Stimulated activated CD8-positive, alpha-beta memory T cell treated with anti-CD3 and anti-CD28 coated beads, Interleukin-4, amount 100 ng/mL, for 24 hours (primary cell): ENCODE measurements at regions not wholly inside any gene's neighbourhood (a gene's known extent, or its start where the extent isn't known, plus 50 kb on each side); places are given as distances from the start of the nearest gene placed in this dataset.

Experiments
- DNase-seq: peaks from one replicate; pipeline ENCODE4 v3.0.0-alpha.2; 2020; ENCODE audit warnings: low read depth

DNA sequence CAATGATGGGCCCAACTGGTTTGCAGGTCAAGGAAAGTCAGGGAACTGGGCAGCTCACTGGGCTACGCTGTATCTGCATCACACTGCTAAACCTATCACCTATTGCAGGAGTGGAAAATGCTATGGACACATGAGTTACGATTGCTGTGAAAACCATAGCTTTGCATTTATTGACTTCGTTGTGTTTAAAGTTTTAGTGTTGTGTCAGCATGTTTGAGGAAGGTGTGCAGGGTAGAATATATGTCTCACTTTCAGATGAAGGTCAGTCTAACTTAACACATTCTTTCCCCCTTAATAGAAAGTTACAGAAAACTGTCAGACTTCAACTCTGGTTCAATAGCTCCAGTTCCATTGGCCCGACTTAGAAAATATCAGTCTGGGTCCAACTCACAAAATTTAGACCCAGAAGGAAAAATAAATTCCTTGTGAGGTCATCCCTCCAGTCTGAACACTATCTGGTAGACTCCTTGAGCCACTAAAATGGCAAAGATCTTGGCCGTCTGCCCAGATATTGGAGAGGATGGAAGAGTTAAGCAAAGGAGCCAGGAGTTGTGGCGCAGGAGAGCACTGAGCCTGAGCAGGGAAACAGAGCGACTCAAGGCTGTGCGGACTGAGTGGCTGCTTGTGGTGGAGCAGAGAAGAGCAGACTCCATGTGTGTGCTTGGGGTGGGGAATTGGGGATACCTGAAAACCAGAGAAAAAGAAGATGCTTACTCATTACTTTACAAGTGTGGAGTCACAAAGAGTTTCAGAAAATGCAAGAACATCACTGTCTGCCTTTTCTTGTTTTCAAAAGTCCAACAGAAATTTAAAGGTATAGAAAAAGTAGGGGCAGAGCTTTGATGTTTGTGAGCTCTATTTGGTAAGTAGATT lies 518.5 kb downstream of the FGF9 start:
- DNase-seq: no peak

DNA sequence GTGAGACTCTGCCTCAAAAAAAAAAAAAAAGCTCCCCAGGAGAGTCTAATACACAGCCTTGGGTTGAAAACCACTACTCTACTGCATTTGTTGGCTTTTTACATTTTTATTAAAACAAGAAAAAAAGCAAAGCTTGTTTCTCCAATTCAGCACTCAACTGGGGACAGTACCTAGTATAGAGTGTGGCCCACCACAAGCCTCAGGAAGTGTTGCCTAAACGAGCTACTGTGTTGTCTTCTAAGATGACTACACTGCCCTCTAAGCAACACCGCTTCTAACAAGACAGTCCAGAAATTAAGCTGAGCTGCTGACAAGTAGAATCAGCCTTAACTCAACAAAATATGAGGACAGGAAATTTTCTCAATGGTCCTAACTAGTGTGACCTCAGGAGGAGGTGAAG lies 522.2 kb downstream of the FGF9 start:
- no peak for DNase-seq

DNA sequence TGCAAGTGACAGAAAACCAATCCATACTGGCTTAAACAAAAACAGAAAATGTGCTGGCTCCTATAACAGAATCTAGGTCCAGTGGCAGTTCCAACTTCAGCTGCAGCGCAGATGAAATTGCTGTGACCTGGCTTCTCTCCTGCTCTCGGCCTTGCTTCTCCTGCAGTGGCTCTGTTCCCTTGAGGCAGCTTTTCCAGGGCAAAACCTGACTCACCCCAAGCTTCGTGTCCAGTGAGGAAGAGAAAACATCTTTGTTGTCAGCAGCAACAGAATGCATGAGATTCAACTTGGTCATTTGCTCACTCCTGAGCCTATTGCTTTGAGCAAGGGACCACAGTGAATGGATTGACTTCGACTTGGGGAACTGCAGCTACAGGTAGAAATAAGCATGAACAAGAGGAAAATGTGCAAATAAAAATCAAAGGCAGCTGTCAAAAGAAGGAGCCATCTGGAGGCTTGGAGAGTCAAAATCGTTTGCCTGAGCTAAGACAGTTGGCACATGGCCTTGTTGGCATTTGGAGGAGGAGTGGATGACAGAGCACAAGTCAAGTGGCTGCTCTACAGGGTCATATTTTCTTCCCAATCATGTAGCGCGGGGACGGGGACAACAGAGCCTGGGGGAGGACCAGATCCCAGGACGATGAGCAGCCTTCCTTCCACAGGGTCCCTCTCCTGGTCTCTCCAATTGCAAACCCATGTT lies 523.4 kb downstream of the FGF9 start:
- DNase-seq: no peak

DNA sequence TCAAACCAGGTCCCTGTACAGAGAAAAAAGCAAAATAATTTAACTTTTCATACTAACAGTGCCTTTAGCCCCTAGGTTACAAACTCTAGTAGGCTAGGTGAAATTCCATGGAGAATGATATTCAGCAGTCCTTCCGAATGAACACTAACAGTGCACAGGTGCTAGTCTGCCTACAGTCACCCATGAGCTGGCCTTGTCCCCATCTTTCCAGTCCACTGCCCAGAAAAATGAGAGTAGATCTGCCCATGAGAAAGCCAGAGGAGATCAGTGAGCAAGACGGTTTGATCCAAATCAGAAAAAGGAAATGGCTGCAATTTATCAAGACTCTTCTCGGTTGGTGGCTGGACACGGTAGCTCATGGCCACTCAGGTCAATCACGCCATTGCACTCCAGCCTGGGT lies 524.9 kb downstream of the FGF9 start:
- DNase-seq: no peak

GRCh38 chr13:22196777-22197176 lies 525.9 kb downstream of the FGF9 start:
- no peak for DNase-seq

GRCh38 chr13:22198001-22198400 lies 527.1 kb downstream of the FGF9 start:
- DNase-seq: no peak

DNA sequence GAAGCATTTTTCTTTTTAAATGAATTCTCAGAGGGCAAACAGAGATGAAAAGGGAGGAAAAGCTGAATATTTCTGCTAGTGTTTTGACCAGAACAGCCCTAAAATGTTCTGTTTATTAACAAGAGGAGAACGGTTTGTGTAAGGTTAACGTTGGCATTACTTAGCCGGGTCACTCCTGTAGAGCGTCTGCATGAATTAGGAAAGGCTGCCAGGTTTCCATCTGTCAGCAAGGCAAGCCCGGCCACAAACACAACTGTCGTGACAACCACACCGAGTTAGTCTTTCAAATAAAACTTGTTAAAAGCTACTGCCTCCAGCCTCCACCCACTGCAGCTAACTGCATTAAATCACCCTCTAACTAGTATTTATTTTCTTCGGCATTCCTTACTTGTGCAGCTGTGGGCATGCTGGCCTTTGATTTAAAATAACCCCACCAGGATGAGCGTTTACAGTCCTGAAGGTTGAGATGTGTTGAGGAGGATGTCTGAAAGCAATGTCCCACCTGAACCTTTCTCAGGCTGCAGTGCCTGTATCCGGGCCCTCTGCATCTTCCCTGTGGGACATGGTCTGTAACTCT lies 527.9 kb downstream of the FGF9 start:
- DNase-seq: no peak

DNA sequence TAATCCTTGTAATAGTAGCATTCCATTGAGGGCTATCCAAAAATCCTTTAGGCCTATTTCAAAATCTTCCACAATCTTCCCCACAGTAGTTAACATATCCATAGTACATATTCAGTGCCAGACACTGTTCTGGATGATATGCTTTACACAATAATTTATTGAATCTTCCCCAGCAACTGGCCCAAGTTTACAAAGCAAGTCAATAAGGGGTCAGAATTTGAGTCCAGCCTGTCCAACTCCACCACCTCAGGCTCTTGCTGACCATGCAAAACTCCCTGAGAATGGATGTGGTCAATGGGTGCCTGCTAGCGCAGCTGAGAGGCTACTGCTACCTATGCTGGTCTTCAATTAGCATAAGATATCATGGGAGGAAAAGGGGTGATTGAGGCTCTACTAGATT lies 529.6 kb downstream of the FGF9 start:
- no peak for DNase-seq

GRCh38 chr13:22201375-22201925 lies 530.6 kb downstream of the FGF9 start:
- DNase-seq: no peak

DNA sequence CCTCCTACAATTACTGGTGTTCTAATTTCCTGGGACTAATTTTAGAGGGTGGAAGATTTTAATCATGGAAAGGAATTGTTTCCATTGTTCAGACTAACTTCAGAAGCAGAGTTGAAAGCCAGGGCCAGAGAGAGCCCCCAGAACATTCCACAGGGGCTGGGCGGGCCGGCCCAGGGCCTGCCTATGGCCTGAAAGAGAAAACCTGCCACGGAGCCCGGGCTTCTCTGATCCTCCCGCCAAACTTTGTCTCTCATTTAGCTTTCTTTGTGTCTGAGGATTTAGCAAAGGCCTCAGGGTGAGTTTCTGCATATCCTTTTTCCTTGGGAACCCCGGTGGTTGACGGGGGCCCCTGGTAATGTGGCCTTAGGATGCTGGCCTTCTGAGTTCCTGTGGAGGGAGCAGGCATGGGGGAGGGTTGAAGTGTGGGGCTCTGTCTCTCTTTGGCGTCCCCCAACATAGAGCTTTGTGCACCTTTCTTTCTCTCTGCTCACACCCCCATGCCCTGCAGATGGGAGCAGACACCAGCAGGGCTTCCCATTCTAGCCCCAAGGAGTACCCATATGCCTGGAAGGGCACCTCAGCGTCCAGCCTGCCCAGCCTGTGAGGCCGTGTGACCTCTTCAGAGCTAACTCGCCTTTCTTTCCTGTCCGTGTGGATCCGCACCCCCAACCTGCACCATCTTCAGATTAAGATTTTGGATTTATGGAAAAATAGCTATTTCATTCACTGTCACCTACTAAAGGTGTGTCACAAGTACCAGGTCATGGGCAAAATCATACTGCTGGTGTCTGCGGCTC lies 539.5 kb downstream of the FGF9 start:
- no peak for DNase-seq

GRCh38 chr13:22211876-22212275 lies 541.0 kb downstream of the FGF9 start:
- no peak for DNase-seq

- no peak for DNase-seq
Observed at GRCh38 chr13:22212576-22212975, 541.7 kb downstream of the FGF9 start.

DNA sequence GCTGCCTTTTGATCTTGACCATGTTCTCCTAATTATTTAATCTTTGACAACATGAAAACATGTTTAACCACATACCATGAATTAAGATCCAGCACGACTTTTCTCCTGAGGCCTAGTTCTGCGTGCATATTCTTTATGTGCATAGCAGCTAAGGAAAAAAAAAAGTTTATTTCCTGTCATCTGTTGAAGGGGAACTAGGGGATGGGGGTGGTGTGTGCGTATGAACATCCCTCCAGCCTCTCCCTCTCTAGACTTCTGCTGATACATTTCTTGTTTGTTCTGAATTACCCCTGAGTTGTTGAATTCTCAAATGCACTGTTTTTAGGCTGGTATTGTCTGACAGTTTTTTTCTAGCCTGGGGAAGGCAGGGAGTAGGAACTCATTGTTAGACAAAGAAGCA lies 543.3 kb downstream of the FGF9 start:
- DNase-seq: no peak

GRCh38 chr13:22218797-22219196 lies 547.9 kb downstream of the FGF9 start:
- DNase-seq: no peak

GRCh38 chr13:22219709-22220108 lies 548.8 kb downstream of the FGF9 start:
- DNase-seq: no peak

DNA sequence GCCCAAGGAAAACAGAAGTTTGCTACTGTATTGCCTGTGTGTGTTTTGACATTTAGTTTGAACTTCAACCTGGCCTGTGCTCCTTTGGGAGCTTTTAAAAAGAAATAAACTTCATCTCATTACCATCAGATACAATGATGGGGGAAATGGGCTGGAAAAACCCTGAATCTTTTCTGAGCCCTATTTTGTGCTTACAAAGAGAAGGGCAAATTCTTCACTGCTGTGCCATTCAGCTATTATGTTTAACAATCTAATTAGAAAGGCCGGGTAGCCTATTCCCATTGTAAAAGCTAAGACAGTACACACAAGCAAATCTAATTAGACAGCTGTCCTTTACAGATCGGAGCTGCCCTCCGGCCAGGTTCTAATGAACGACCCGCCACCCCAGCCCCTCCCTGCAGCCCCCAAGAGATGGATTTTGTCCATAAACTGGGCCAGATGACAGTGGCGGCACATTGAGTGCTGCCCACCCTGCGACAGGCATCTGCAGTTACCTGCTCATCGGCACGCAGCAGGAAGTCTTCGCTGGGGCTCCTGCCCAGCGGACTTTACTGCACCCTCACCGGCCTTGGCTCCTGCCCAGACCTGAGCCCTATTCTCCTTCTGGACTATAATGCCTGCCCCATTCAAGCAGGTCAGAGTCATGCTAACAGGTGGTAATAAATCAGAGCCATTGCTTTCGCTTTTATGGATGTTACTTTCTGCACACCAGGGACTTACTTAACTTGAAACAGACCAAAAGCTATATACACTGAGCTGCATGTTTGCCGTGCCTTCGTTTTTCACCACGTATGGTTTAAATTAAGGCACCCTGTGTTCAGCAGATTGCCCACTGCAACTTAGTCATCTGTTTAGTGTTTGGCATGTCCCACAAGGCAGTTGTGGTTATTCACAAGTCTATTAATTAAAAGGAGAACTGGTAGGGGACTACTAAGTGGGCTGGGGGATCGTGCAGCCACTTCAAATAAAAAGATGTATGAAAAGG lies 549.6 kb downstream of the FGF9 start:
- DNase-seq: no peak

DNA sequence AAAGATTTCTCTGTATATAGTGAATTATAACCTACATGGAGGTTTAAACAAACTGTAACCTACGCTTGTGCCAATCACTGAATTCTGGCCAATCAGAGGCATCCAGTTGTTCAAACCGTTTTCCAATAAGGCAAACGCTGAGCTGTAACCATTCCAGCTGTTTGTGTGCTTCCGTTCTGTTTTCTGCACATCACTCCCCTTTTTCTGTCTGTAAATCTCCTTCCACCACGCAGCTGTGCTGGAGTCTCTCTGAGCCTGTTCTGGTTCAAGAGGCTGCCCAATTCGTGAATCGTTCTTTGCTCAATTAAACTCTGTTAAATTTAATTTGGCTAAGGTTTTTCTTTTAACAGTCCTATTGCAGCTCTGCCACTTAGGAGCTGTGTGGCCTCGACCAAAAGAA lies 552.5 kb downstream of the FGF9 start:
- no peak for DNase-seq

GRCh38 chr13:22226086-22226485 lies 555.2 kb downstream of the FGF9 start:
- DNase-seq: no peak

DNA sequence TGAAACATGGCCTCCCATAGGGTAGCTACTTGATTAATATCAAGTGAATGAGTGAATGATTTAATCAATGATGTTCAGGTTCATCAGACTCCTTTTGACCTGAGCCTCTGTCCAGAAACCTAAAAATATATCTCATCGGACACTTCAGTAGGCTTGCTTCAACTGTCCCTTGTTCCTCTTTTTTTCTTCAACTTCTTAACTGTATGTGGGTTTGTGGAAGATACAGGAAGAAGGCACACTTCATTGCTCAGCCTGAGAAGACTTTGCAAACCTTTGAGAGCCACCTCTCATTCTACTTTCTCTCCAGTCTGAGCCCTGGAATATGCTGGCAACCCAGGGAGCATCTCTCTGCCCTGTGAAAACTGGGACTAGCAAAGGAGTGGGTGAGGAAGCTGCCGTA lies 557.0 kb downstream of the FGF9 start:
- DNase-seq: no peak

GRCh38 chr13:22229916-22230315 lies 559.0 kb downstream of the FGF9 start:
- DNase-seq: no peak

GRCh38 chr13:22232186-22232585 lies 561.3 kb downstream of the FGF9 start:
- no peak for DNase-seq
